ENCODE measurements at regions not wholly inside any gene's neighbourhood (a gene's known extent, or its start where the extent isn't known, plus 50 kb on each side); places are given as distances from the start of the nearest gene placed in this dataset.

GRCh38 chr4:135290136-135290535, 1088.5 kb upstream of the PABPC4L start:
- DNase-seq: no peak

GRCh38 chr4:135283934-135284333, 1082.3 kb upstream of the PABPC4L start:
- no peak for DNase-seq

- DNase-seq: no peak
Observed at GRCh38 chr4:135282676-135283075, 1081.1 kb upstream of the PABPC4L start.

DNA sequence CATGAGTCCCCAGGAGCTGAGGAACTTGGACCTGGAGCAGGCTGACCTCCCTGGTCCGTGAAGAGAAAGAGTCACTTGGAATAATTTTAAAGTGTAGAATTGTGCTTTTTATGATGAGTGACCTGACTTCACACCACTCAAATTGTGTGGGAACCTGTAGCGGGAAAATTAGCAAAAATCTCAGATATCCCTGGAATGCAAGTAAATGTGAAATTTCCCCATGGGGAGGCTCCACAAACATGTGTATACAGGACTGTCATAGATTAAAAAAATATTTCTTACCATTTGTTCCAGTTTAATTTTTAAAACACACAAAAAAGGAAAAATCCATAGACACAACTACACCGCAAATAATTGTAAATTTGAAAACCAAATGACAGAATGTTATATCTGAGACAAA, 1079.6 kb upstream of the PABPC4L start:
- no peak for DNase-seq

DNA sequence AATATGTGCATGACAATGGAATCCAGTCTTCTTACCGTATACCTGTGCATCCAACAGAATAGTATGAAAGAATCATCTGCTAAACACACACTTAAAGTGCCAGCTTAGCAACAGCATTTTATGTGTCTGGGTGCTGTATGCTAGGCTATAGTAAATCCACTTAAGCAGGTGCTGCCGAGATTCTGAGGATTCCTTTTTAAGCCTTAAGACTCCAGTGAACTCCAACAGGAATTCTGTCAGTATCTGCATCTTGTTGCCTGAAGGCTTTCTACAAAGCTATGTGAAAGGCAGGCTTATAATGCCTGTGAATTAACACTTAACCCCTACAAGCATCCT, 1076.4 kb upstream of the PABPC4L start:
- DNase-seq: no peak

GRCh38 chr4:135277068-135277979, 1075.7 kb upstream of the PABPC4L start:
- no peak for DNase-seq

- DNase-seq: no peak
Observed at GRCh38 chr4:135274416-135274815, 1072.8 kb upstream of the PABPC4L start.

- no peak for DNase-seq
Observed at GRCh38 chr4:135269125-135269890, 1067.7 kb upstream of the PABPC4L start.

- DNase-seq: no peak
Observed at GRCh38 chr4:135268369-135268768, 1066.8 kb upstream of the PABPC4L start.

GRCh38 chr4:135267148-135267865, 1065.7 kb upstream of the PABPC4L start:
- no peak for DNase-seq

DNA sequence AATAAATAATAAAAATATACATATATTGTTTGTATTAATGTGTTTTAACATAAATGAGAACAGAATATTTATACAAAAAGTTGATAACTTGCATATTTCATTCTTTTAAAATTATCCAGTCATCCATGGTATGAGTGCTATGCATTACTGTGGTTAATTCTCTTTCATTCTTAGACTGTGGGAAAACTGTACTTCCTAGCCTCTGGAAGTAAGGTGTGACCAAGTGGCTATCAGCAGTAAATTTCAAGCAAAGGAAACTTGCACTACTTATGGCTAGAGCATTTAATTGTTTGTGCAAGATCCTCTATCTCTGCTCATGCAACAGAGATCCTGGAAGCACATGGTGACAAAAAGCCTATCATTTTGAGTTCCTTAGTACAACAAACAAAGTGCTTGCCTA, 1054.5 kb upstream of the PABPC4L start:
- no peak for DNase-seq

- DNase-seq: no peak
Observed at GRCh38 chr4:135250040-135250439, 1048.5 kb upstream of the PABPC4L start.

DNA sequence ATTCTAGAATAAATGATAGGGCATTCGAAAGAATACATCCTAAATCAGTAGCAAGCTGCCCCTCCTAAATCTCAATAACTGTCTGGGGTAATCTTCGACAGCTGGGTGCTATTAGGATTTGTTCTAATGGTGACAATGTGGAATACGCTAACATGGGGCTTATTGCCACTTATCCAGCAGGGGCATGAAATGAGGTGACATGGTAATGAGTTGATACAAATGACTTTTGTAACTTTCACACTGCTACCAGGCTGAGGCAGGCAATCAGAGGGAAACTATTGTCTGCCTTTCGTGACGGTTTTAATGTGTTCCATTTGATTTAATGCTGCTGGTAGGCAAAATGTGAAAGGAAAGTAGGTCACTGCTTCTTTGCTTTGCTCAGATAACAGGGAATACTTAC, 1047.4 kb upstream of the PABPC4L start:
- no peak for DNase-seq

DNA sequence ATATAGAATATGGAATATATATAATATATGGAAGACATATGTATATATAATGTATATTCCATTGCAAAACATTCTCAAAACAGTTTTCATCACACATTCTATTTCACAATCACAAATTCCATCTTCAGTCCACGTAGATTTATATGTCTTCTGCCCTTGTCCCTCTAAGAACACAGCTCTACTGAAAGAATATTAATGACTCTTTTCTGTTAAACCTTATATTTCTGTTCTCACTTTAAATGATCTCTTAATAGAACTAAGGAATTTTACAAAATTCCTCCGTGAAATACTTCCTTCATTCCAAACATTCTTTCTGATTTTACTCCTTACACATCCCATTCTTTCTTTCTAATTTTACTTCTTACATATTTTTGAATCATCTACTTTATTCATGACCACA, 1043.1 kb upstream of the PABPC4L start:
- DNase-seq: no peak

DNA sequence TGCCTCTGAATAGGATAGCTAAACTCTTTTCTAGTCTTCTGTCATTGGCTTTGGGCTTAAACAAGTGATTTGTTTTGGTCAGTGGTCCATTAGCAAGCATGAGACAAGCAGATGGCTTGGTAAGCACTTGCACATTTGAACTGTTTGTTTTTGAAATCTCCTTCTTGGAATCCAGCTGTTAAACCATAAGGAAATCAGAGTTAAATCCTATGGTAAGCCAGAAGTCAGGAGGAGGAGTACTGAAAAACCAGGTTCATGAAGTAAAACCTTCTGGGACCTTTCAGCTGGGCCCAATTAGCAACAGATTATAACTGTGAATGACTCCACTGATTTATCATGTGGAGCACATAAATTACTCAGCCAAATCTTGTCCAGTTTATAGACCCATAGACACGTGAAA, 1042.5 kb upstream of the PABPC4L start:
- no peak for DNase-seq

DNA sequence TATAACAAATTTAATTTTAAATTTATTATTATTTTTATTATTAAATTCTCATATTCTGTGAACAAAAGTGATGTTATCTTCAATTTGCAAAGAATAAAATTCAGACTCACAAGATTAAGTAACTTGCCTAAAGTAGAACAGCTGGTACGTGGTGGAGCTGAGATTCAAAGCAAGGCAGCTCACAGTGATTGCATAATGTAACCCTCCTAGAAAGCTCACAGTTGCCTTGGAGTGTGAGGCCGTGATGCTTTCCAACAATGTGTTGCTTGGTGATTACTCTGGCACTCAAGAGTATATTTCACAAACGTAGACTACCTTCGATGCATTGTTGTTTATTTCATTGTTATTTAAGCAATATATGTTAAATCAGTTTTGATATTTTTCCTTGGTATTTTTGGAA, 1039.2 kb upstream of the PABPC4L start:
- no peak for DNase-seq

DNA sequence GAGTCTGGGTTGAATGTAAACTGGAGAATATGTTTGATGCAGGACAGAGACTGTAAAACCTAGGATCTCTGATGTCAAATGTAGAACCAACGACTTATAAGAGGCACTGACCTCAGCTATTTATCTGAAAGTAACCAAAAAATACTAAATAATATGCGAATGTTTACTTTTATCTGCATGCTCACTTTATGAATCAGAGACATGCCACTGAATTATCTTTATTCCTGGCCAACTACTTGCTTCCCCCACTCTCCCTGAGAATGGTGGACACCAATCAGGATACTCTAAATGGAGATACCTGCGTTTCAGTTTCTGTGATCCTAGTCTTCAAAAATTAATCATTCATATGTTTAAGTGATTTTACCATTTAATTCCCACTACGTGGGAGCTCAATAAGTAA, 1038.4 kb upstream of the PABPC4L start:
- no peak for DNase-seq

DNA sequence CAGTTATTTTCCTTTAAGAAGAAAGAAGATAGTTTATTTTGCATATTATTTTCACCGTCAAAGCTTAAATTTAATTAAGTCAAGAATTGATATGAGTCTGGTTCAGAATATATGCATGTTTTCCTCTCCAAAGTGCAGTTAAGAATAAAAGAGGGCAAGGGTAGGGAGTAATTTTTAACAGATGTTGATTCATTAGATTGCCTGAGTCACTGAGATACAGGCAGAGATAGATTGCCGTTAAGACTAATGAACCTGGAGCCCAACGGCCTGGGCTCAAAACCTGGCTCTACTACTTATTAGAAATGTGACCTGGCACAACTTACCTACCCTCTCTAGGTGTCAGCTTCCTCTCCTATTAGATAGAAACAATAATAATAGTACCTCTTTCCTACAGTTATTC, 1037.4 kb upstream of the PABPC4L start:
- no peak for DNase-seq

- no peak for DNase-seq
Observed at GRCh38 chr4:135236048-135236447, 1034.5 kb upstream of the PABPC4L start.

- no peak for DNase-seq
Observed at GRCh38 chr4:135227842-135228241, 1026.3 kb upstream of the PABPC4L start.

- DNase-seq: no peak
Observed at GRCh38 chr4:135225551-135225950, 1024.0 kb upstream of the PABPC4L start.

DNA sequence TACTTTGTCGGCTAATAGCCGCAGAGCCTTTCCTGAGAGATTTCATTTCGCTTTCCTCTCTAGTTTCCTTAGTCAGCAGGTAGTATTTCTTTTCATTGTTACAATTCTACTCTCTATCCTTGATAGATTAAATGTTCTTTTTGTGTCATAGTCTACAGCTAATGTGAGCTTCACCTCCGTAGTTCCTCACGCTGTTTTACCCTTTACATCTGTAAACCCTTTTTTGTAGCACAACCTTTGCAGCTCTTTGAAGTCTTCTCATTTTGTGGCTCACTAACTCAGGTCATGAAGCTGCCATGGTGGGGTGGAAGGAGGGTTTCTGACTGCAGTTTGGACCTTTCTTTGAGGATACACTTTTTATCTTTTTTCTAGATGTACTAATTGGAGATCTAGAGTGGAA, 1008.8 kb upstream of the PABPC4L start:
- DNase-seq: no peak

DNA sequence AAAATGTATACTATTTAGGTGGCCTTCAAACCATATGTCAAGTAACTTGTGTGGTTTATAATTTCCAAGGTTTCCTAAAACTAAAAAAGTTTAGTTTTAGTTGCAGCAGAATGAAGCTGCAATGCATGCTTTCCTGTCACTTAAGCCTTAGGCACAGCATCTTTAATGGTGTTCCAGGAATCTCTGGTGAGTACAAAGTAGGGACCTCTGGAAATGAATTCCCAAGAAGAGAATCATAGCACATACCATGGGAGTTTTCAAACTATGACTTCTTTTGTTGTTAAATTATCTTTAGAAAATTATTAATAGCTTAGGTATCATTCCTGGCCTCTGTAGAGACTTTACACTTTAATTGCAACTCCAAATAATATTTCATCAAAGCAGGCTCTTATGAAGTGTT, 1005.9 kb upstream of the PABPC4L start:
- no peak for DNase-seq

DNA sequence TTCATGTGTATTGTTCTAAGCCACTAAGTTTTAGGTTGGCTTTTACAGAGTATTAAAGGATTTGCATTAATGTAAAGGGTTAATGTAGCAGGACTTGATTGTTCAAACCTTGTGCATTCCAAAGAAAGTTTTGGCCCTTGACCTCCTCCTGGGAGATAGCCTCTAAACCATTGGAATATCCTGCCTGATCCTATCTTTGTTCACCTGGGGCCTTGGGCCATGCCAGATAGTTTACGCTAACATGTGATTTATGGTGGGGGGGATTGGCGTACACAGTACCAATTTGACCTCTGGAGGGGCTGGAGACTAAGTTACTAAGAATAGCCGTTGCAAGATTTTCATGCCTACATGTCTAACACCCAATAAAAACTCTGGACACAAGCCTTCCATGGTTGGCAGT, 1002.7 kb upstream of the PABPC4L start:
- DNase-seq: no peak
